Lower leg skin (tissue), 3 donors: ENCODE measurements at regions not wholly inside any gene's neighbourhood (a gene's known extent, or its start where the extent isn't known, plus 50 kb on each side); places are given as distances from the start of the nearest gene placed in this dataset.

Experiments used
- POLR2A ChIP-seq, 2 donors: fragments of 450-650 bp; IDR thresholded peaks; one replicate each; pipeline ENCODE4 v1.6.1; 2016 to 2017; ENCODE audit warnings: antibody characterized with exemption in 2 of 2, mild to moderate bottlenecking in 1 of 2, moderate library complexity in 1 of 2
- TF ChIP-seq, protein P1 (sequence below), 3 donors: fragments of 450-650 bp; IDR thresholded peaks; one replicate each; pipeline ENCODE4 v1.5.1; 2016; ENCODE audit warnings: antibody characterized with exemption in 3 of 3, mild to moderate bottlenecking in 3 of 3, moderate library complexity in 2 of 3

DNA sequence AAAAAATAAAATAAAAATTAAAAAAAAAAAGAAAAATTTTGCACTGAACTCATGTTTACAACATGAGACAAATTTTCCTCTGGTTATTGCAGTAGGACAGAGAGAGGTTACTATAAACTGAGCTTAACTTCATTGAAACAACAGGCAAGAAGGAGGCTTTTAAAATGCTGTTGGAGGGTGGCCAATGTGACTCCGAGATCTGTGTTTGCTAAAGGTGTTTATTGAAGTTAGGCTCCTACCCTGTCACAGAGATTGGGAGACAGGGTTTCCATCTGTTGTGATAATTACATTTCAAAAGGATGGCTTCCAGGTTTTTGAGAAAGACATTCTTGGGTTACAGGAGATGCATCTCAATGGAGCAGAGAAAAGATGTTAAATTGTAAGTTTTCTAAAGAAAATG is 370.5 kb upstream of the HS3ST1 start:
- TF ChIP-seq POLR2A (IDR thresholded peaks at IDR 0.05) = no peak
- TF ChIP-seq, protein P1, sequence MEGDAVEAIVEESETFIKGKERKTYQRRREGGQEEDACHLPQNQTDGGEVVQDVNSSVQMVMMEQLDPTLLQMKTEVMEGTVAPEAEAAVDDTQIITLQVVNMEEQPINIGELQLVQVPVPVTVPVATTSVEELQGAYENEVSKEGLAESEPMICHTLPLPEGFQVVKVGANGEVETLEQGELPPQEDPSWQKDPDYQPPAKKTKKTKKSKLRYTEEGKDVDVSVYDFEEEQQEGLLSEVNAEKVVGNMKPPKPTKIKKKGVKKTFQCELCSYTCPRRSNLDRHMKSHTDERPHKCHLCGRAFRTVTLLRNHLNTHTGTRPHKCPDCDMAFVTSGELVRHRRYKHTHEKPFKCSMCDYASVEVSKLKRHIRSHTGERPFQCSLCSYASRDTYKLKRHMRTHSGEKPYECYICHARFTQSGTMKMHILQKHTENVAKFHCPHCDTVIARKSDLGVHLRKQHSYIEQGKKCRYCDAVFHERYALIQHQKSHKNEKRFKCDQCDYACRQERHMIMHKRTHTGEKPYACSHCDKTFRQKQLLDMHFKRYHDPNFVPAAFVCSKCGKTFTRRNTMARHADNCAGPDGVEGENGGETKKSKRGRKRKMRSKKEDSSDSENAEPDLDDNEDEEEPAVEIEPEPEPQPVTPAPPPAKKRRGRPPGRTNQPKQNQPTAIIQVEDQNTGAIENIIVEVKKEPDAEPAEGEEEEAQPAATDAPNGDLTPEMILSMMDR (IDR thresholded peaks at IDR 0.05) = no peak
